GM19463 (cell line): ENCODE measurements at regions not wholly inside any gene's neighbourhood (a gene's known extent, or its start where the extent isn't known, plus 50 kb on each side); places are given as distances from the start of the nearest gene placed in this dataset.
"Not testable (repeated sequence)": the region's sequence is repeated elsewhere in the genome, so short reads cannot be mapped to it uniquely, and the experiment has no call there.

Experiments
- ATAC-seq: cut with Tn5 transposase; IDR thresholded peaks from one replicate; pipeline ENCODE4 v1.9.1; 2021; ENCODE audit warnings: mild to moderate bottlenecking, moderate library complexity; ENCODE audit not compliant: unreplicated experiment

- ATAC-seq = no peak
These were observed 647.6 kb downstream of the LMO4 start for GRCh38 chr1:87976316-87976715.

- no peak for ATAC-seq
These were observed 648.5 kb downstream of the LMO4 start for GRCh38 chr1:87977145-87977544.

GRCh38 chr1:87979079-87979478 is 650.4 kb downstream of the LMO4 start:
- no peak for ATAC-seq

- ATAC-seq = peak; percentile 83
These were observed 651.8 kb downstream of the LMO4 start for GRCh38 chr1:87980494-87980893.

- ATAC-seq = no peak
These were observed 652.7 kb downstream of the LMO4 start for GRCh38 chr1:87981386-87981785.

- ATAC-seq = no peak
These were observed 653.1 kb downstream of the LMO4 start for GRCh38 chr1:87981810-87982209.

GRCh38 chr1:87983841-87984240 is 655.2 kb downstream of the LMO4 start:
- no peak for ATAC-seq

GRCh38 chr1:87985071-87985470 is 656.4 kb downstream of the LMO4 start:
- no peak for ATAC-seq

GRCh38 chr1:87986130-87986866 is 657.6 kb downstream of the LMO4 start:
- ATAC-seq = no peak

GRCh38 chr1:87989346-87989745 is 660.7 kb downstream of the LMO4 start:
- no peak for ATAC-seq

- ATAC-seq = not testable (repeated sequence)
These were observed 663.9 kb downstream of the LMO4 start for GRCh38 chr1:87992536-87992935.

GRCh38 chr1:87993051-87993450 is 664.4 kb downstream of the LMO4 start:
- no peak for ATAC-seq

GRCh38 chr1:87999852-88000251 is 671.2 kb downstream of the LMO4 start:
- no peak for ATAC-seq

GRCh38 chr1:88001460-88001859 is 672.8 kb downstream of the LMO4 start:
- no peak for ATAC-seq

- ATAC-seq = no peak
These were observed 674.6 kb downstream of the LMO4 start for GRCh38 chr1:88003255-88003654.

GRCh38 chr1:88009916-88010315 is 674.2 kb upstream of the PKN2 start:
- ATAC-seq = no peak

- no peak for ATAC-seq
These were observed 670.6 kb upstream of the PKN2 start for GRCh38 chr1:88013485-88013884.

GRCh38 chr1:88014131-88014530 is 669.9 kb upstream of the PKN2 start:
- ATAC-seq = no peak

- no peak for ATAC-seq
These were observed 667.1 kb upstream of the PKN2 start for GRCh38 chr1:88016947-88017346.

- no peak for ATAC-seq
These were observed 662.5 kb upstream of the PKN2 start for GRCh38 chr1:88021529-88021928.

- ATAC-seq = no peak
These were observed 661.6 kb upstream of the PKN2 start for GRCh38 chr1:88022516-88022915.

GRCh38 chr1:88029142-88029541 is 654.9 kb upstream of the PKN2 start:
- ATAC-seq = no peak

GRCh38 chr1:88029899-88030298 is 654.2 kb upstream of the PKN2 start:
- ATAC-seq = no peak
